GM13976 (cell line): ENCODE measurements at regions not wholly inside any gene's neighbourhood (a gene's known extent, or its start where the extent isn't known, plus 50 kb on each side); places are given as distances from the start of the nearest gene placed in this dataset.
"Not testable (repeated sequence)": the region's sequence is repeated elsewhere in the genome, so short reads cannot be mapped to it uniquely, and the experiment has no call there.

Experiments
- DNase-seq: peaks from one replicate; pipeline ENCODE4 v3.0.0; 2012; ENCODE audit warnings: low spot score
- in situ Hi-C: fragments of 300-500 bp; cut with MboI; formaldehyde crosslinking; loops from one replicate; pipeline ENCODE4 v1.12.0; 2022; ENCODE audit warnings: low sequenced_read_pairs, mixed read lengths, inconsistent platforms; ENCODE audit not compliant: unreplicated experiment
- TF ChIP-seq, protein P1 (sequence below): IDR thresholded peaks from 2 replicates; pipeline ENCODE4 v1.5.1; 2012; ENCODE audit warnings: borderline replicate concordance, mild to moderate bottlenecking; ENCODE audit not compliant: insufficient read depth; ENCODE audit errors: extremely low read depth, missing control alignments, control extremely low read depth

- DNase-seq, result no peak
- in situ Hi-C loops, result no loop called here
- TF ChIP-seq, protein P1, sequence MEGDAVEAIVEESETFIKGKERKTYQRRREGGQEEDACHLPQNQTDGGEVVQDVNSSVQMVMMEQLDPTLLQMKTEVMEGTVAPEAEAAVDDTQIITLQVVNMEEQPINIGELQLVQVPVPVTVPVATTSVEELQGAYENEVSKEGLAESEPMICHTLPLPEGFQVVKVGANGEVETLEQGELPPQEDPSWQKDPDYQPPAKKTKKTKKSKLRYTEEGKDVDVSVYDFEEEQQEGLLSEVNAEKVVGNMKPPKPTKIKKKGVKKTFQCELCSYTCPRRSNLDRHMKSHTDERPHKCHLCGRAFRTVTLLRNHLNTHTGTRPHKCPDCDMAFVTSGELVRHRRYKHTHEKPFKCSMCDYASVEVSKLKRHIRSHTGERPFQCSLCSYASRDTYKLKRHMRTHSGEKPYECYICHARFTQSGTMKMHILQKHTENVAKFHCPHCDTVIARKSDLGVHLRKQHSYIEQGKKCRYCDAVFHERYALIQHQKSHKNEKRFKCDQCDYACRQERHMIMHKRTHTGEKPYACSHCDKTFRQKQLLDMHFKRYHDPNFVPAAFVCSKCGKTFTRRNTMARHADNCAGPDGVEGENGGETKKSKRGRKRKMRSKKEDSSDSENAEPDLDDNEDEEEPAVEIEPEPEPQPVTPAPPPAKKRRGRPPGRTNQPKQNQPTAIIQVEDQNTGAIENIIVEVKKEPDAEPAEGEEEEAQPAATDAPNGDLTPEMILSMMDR, result no peak
These were observed 2724.7 kb downstream of the PCDH9 start for GRCh38 chr13:64505336-64505910.

GRCh38 chr13:64488731-64489130 is 2741.4 kb downstream of the PCDH9 start:
- in situ Hi-C loops, result no loop called here

GRCh38 chr13:64482373-64482772 is 2747.8 kb downstream of the PCDH9 start:
- TF ChIP-seq, protein P1, result no peak
- no peak for DNase-seq
- in situ Hi-C loops, result no loop called here

More at GRCh38 chr13:64488731-64489130, 2741.4 kb downstream of the PCDH9 start:
- TF ChIP-seq, protein P1, result no peak
- no peak for DNase-seq

- TF ChIP-seq, protein P1, result no peak
- in situ Hi-C loops, result no loop called here
- DNase-seq, result no peak
These were observed 2749.5 kb downstream of the PCDH9 start for GRCh38 chr13:64480672-64481071.

DNA sequence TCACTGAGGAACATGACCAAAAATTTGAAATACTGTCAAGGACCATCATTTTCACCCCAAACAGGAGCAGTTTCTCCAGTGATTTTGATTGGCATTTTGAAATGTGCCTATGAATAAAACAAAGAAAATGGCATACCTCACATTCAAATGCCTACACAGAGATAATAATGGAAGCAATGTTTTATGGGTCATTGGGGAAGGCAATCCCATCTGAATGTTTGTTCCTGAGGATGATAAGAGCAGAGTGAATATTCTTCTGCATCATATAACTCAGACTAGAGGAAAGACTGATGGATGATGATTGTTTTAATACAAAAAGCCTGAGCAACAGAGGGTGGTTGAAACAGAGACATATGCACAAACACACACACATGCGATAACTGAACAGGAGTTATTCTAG is 2749.9 kb downstream of the PCDH9 start:
- TF ChIP-seq, protein P1, result no peak
- in situ Hi-C loops, result no loop called here
- DNase-seq, result no peak

DNA sequence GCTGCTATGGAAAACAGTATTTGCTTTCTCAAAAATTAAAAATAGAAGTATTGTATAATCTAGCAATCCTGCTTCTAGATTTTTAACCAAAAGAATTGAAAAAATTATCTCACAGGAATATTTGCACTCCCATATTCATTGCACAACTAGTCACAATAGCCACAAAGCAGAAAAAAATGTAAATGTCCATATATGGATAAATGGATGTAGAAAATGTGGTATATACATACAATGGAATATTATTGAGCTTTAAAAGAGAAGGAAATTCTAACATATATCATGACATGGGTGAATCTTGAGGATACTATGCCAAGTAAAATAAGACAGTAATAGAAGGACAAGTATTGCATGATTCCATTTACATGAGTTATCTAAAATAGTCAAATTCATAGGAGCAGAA is 2753.0 kb downstream of the PCDH9 start:
- TF ChIP-seq, protein P1, result no peak
- in situ Hi-C loops, result no loop called here
- DNase-seq, result no peak

- in situ Hi-C loops, DNase-seq: not testable (repeated sequence)
These were observed 2754.0 kb downstream of the PCDH9 start for GRCh38 chr13:64476041-64476568.
